Epithelial cell of esophagus (primary cell): ENCODE measurements at regions not wholly inside any gene's neighbourhood (a gene's known extent, or its start where the extent isn't known, plus 50 kb on each side); places are given as distances from the start of the nearest gene placed in this dataset.

Experiments
- DNase-seq: peaks from one replicate; pipeline ENCODE4 v3.0.0; 2010; ENCODE audit warnings: low read depth
- H3K4me3 ChIP-seq: 2 replicates; pipeline ENCODE4 v1.5.1; 2011; ENCODE audit warnings: mild to moderate bottlenecking, low read length, control low read depth
- CTCF ChIP-seq: IDR thresholded peaks from 2 replicates; pipeline ENCODE4 v1.5.1; 2011; ENCODE audit warnings: low read depth, mild to moderate bottlenecking, low read length, control low read depth, inconsistent platforms; ENCODE audit not compliant: insufficient read depth; ENCODE audit errors: missing control alignments

- H3K4me3 ChIP-seq: no peak overlapping the region
- no peak for DNase-seq
- TF ChIP-seq CTCF: no peak
These were observed 568.0 kb upstream of the MARCKS start for GRCh38 chr6:113289166-113289565.

- no peak overlapping the region for H3K4me3 ChIP-seq
- TF ChIP-seq CTCF: no peak
- DNase-seq: no peak
These were observed 566.5 kb upstream of the MARCKS start for GRCh38 chr6:113290684-113291083.

GRCh38 chr6:113291751-113292445 is 565.2 kb upstream of the MARCKS start:
- DNase-seq: no peak
- no peak for TF ChIP-seq CTCF
- H3K4me3 ChIP-seq: no peak overlapping the region

GRCh38 chr6:113292646-113293422 is 564.3 kb upstream of the MARCKS start:
- DNase-seq: no peak
- no peak overlapping the region for H3K4me3 ChIP-seq
- TF ChIP-seq CTCF: no peak

GRCh38 chr6:113293423-113293740 is 563.8 kb upstream of the MARCKS start:
- no peak for TF ChIP-seq CTCF
- no peak for DNase-seq
- H3K4me3 ChIP-seq: no peak overlapping the region

- DNase-seq: no peak
- no peak overlapping the region for H3K4me3 ChIP-seq
- TF ChIP-seq CTCF: no peak
These were observed 557.6 kb upstream of the MARCKS start for GRCh38 chr6:113299531-113299930.
